H1 (cell line): ENCODE measurements at regions not wholly inside any gene's neighbourhood (a gene's known extent, or its start where the extent isn't known, plus 50 kb on each side); places are given as distances from the start of the nearest gene placed in this dataset.

Experiments
- CTCF ChIA-PET: fragments of 300-600 bp; sonication (Branson Sonifier 250); formaldehyde crosslinking; loops from one replicate; lab custom pipeline; 2021; ENCODE audit not compliant: partially characterized antibody; lab: Charles Lee
- POLR2A ChIA-PET: fragments of 300-600 bp; sonication (Branson Sonifier 250); formaldehyde crosslinking; loops from one replicate; lab custom pipeline; 2021; ENCODE audit warnings: inconsistent platforms; ENCODE audit not compliant: partially characterized antibody; lab: Charles Lee
- DNase-seq, 2 experiments: peaks; one replicate each; pipeline versions ENCODE4 v3.0.0 to v3.0.0-alpha.2; 2010 to 2022; ENCODE audit warnings: low spot score in 2 of 2, low read depth in 1 of 2, mixed read lengths in 1 of 2
- FAIRE-seq: peaks from 2 replicates; lab custom pipeline; 2011; peaks lifted over from hg19 to GRCh38; lab: Jason Lieb, UNC
- H2AFZ ChIP-seq: 2 replicates; pipeline ENCODE4 v1.8.1; 2012; ENCODE audit warnings: low read length, inconsistent platforms
- H2AK5ac ChIP-seq: 2 replicates; pipeline ENCODE4 v1.6.1; 2013; ENCODE audit warnings: low read depth, low read length
- H2BK120ac ChIP-seq: replicated peaks from 2 replicates; pipeline ENCODE3; 2013; ENCODE audit warnings: low read depth, low read length, inconsistent platforms
- H2BK12ac ChIP-seq: 2 replicates; pipeline ENCODE4 v1.6.1; 2013; ENCODE audit warnings: low read depth, low read length
- H2BK15ac ChIP-seq: 2 replicates; pipeline ENCODE4 v1.6.1; 2013; ENCODE audit warnings: low read length
- H2BK20ac ChIP-seq: 2 replicates; pipeline ENCODE4 v1.6.1; 2013; ENCODE audit warnings: low read length
- H2BK5ac ChIP-seq: 2 replicates; pipeline ENCODE4 v1.6.1; 2013; ENCODE audit warnings: low read depth, low read length
- H3K14ac ChIP-seq: 2 replicates; pipeline ENCODE4 v1.6.1; 2013; ENCODE audit warnings: inconsistent platforms; ENCODE audit not compliant: insufficient read length
- H3K18ac ChIP-seq: 2 replicates; pipeline ENCODE4 v1.6.1; 2013; ENCODE audit warnings: low read length; ENCODE audit errors: extremely low read depth
- H3K23ac ChIP-seq: 2 replicates; pipeline ENCODE4 v1.6.1; 2013; ENCODE audit warnings: inconsistent platforms; ENCODE audit not compliant: insufficient read length
- H3K23me2 ChIP-seq: 2 replicates; pipeline ENCODE4 v1.6.1; 2013; ENCODE audit warnings: low read depth, low read length
- H3K27ac ChIP-seq: 2 replicates; pipeline ENCODE4 v1.6.1; 2011; ENCODE audit warnings: low read depth, low read length, inconsistent platforms
- H3K27me3 ChIP-seq, 4 experiments: replicated peaks in 1 of 4; 1 replicate in 1 of 4; 2 replicates in 3 of 4; pipeline versions ENCODE4 v1.6.1 to v1.8.1; 2011 to 2013; ENCODE audit warnings: low read length in 3 of 4, mild to moderate bottlenecking in 3 of 4, inconsistent platforms in 2 of 4, mixed read lengths in 2 of 4, moderate library complexity in 1 of 4; ENCODE audit not compliant: control insufficient read depth in 3 of 4, insufficient read depth in 3 of 4; ENCODE audit errors: extremely low read depth in 1 of 4
- H3K36me3 ChIP-seq, 4 experiments: 2 replicates each; pipeline versions ENCODE4 v1.6.1 to v1.8.1; 2011 to 2013; ENCODE audit warnings: mild to moderate bottlenecking in 4 of 4, low read length in 3 of 4, moderate library complexity in 2 of 4, control low read depth in 1 of 4, inconsistent platforms in 1 of 4; ENCODE audit not compliant: insufficient read depth in 4 of 4, control insufficient read depth in 2 of 4
- H3K4ac ChIP-seq: replicated peaks from 2 replicates; pipeline ENCODE3; 2013; ENCODE audit warnings: low read length, low read depth, mixed read lengths, inconsistent platforms; ENCODE audit not compliant: insufficient read length
- H3K4me1 ChIP-seq, 4 experiments: replicated peaks in 1 of 4; 1 replicate in 1 of 4; 2 replicates in 3 of 4; pipeline versions ENCODE4 v1.6.1 to v1.8.1; 2011 to 2013; ENCODE audit warnings: low read length in 3 of 4, inconsistent platforms in 2 of 4, mixed read lengths in 1 of 4; ENCODE audit not compliant: insufficient read depth in 4 of 4, control insufficient read depth in 3 of 4
- H3K4me2 ChIP-seq, 2 experiments: 2 replicates each; pipeline versions ENCODE4 v1.6.1 to v1.8.1; 2011 to 2013; ENCODE audit warnings: low read depth in 2 of 2, low read length in 2 of 2, control low read depth in 1 of 2, inconsistent platforms in 1 of 2, mild to moderate bottlenecking in 1 of 2; ENCODE audit not compliant: insufficient read depth in 1 of 2
- H3K4me3 ChIP-seq, 4 experiments: fragments of 200-600, 300-600 bp in 1 of 4; sonication (generic), shearing (Covaris generic), sonication (Bioruptor Twin) in 1 of 4; 2 replicates each; pipeline versions ENCODE4 v1.5.1 to v1.8.1; 2011 to 2016; ENCODE audit warnings: low read length in 4 of 4, low read depth in 3 of 4, control low read depth in 2 of 4, inconsistent platforms in 2 of 4, mild to moderate bottlenecking in 2 of 4, mixed read lengths in 1 of 4, moderate library complexity in 1 of 4; ENCODE audit not compliant: insufficient read depth in 2 of 4; ENCODE audit errors: extremely low read depth in 1 of 4
- H3K56ac ChIP-seq: replicated peaks from 2 replicates; pipeline ENCODE3; 2013; ENCODE audit warnings: low read depth, mild to moderate bottlenecking, mixed read lengths, low read length, inconsistent platforms; ENCODE audit not compliant: insufficient read length
- H3K79me1 ChIP-seq: 2 replicates; pipeline ENCODE4 v1.6.1; 2013; ENCODE audit warnings: low read depth, low read length, control low read depth
- H3K79me2 ChIP-seq, 2 experiments: 2 replicates each; pipeline versions ENCODE4 v1.6.1 to v1.8.1; 2012 to 2013; ENCODE audit warnings: low read length in 2 of 2, mild to moderate bottlenecking in 2 of 2, inconsistent platforms in 1 of 2; ENCODE audit not compliant: insufficient read depth in 2 of 2, control insufficient read depth in 1 of 2
- H3K9ac ChIP-seq, 4 experiments: replicated peaks in 1 of 4; 1 replicate in 1 of 4; 2 replicates in 3 of 4; pipeline versions ENCODE4 v1.6.1 to v1.8.1; 2011 to 2013; ENCODE audit warnings: low read depth in 3 of 4, low read length in 3 of 4, control low read depth in 2 of 4, mild to moderate bottlenecking in 2 of 4, moderate library complexity in 2 of 4, inconsistent platforms in 1 of 4; ENCODE audit errors: extremely low read depth in 1 of 4
- H3K9me3 ChIP-seq, 2 experiments: 2 replicates each; pipeline versions ENCODE4 v1.6.1 to v1.8.1; 2012 to 2013; ENCODE audit warnings: mild to moderate bottlenecking in 2 of 2, moderate library complexity in 2 of 2, control low read depth in 1 of 2, inconsistent platforms in 1 of 2, low read depth in 1 of 2, low read length in 1 of 2, mixed read lengths in 1 of 2; ENCODE audit not compliant: insufficient read depth in 2 of 2
- H4K20me1 ChIP-seq, 2 experiments: replicated peaks in 1 of 2; 2 replicates each; pipeline versions ENCODE3 to v1.8.1; 2011 to 2013; ENCODE audit warnings: inconsistent platforms in 2 of 2, low read length in 2 of 2, mild to moderate bottlenecking in 1 of 2; ENCODE audit not compliant: insufficient read depth in 2 of 2, control insufficient read depth in 1 of 2
- H4K5ac ChIP-seq: 2 replicates; pipeline ENCODE4 v1.6.1; 2013; ENCODE audit warnings: low read length, low read depth, mixed read lengths, inconsistent platforms; ENCODE audit not compliant: insufficient read length
- H4K8ac ChIP-seq: 2 replicates; pipeline ENCODE4 v1.8.0; 2013; ENCODE audit warnings: mild to moderate bottlenecking, moderate library complexity, low read length, inconsistent platforms; ENCODE audit not compliant: insufficient read depth; ENCODE audit errors: extremely low read depth
- H4K91ac ChIP-seq: replicated peaks from 2 replicates; pipeline ENCODE3; 2013; ENCODE audit warnings: low read length, mixed read lengths, inconsistent platforms; ENCODE audit not compliant: insufficient read length
- EP300 ChIP-seq, 2 experiments: IDR thresholded peaks; 1 replicate in 1 of 2; 2 replicates in 1 of 2; pipeline ENCODE4 v1.6.1; 2011 to 2012; ENCODE audit warnings: low read depth in 2 of 2, low read length in 2 of 2, mild to moderate bottlenecking in 2 of 2, borderline replicate concordance in 1 of 2, inconsistent platforms in 1 of 2, moderate library complexity in 1 of 2
- TCF12 ChIP-seq: IDR thresholded peaks from 2 replicates; pipeline ENCODE4 v1.6.1; 2011; ENCODE audit warnings: low read depth, mild to moderate bottlenecking, low read length
- WGBS, 2 experiments: shearing (Covaris generic) in 1 of 2; methylation state at CpG; one replicate each; pipeline versions ENCODE4 v1.1.6 to v1.1.7; 2013 to 2015; ENCODE audit warnings: low lambda C conversion rate in 2 of 2, mixed read lengths in 2 of 2, inconsistent platforms in 1 of 2, low coverage in 1 of 2, missing lambda C conversion rate in 1 of 2; ENCODE audit not compliant: insufficient replicate concordance in 2 of 2, insufficient coverage in 1 of 2, insufficient read length in 1 of 2; ENCODE audit errors: extremely low coverage in 1 of 2, missing lambda C conversion rate in 1 of 2; 5-methylcytosine and 5-hydroxymethylcytosine counted together

DNA sequence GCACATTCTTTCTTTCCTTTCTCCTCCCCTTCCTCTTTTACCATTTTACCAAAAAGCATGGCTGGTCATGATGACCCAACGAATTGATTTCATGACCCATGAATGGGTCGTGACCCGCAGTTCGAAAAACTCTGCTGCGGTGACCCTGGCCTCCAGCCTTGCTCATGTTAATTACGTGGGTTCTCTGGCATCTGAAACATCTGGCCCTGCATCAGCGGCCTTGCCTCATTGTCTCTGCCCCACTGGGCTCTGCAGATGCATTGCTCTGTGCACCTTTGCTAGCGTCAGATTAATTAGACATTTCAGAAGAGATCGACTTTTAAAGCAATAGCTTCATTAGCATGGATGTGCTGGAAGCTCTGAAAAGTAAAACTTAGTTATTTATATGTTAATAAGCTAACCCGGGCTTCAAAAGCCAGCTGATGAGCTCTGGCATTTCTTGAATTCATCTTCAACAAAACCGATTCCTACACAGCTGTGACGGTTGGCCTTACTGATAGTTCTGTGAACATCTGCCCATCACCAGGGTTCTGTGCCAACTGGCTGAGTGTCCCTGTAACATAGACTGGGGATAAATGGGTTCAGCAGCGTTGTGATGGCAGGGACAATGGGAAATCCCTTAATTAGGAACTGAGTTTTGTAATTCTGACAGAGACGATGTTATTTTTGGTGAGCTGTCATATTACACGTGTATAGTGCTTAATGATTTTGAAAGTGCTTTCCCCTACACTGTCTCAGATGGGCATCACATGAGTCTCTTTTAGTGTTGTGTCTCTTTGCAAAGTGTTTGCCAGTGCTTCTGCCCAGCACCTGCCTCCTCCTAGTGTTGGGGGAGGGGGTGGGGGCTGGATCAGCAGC lies 225.9 kb upstream of the EEF2KMT start:
- Histone ChIP-seq H3K79me2 (no peaks in the 10 kb centered on the region), H4K20me1 (no peaks in the 10 kb centered on the region)
- peak; percentile 46 to 53 for DNase-seq

More for the DNA sequence above, 225.9 kb upstream of the EEF2KMT start:
- no peak overlapping the region for H3K9ac ChIP-seq
- no peak for FAIRE-seq
- no peak overlapping the region for H3K4ac ChIP-seq
- H2BK12ac ChIP-seq: peak overlapping the region; percentile 20
- POLR2A ChIA-PET: interaction anchor here (0.8 to 1.0 kb wide), 2 partner anchors 19 to 48 kb away, joined by 3 read pairs; no protein-coding TSS in a partner anchor
- peak overlapping the region; percentile 27 to 65 for H3K4me2 ChIP-seq
- H2AK5ac ChIP-seq: no peak overlapping the region
- peaks cover 0 to 1% (median 0%) of the 10 kb centered on the region in 4 experiments; a peak in 2 of 7 replicates for H3K27me3 ChIP-seq
- H2AFZ ChIP-seq: no peak overlapping the region
- H3K27ac ChIP-seq: peak overlapping the region; percentile 11; the same call in 1 of the 2 replicates
- H2BK5ac ChIP-seq: no peak overlapping the region; the same call in 1 of the 2 replicates
- CTCF ChIA-PET: interaction anchor here (0.6 kb wide), 1 partner anchor 8 kb away, joined by 3 read pairs; no protein-coding TSS in a partner anchor
- H3K23me2 ChIP-seq: no peaks in the 10 kb centered on the region; the same call in 1 of the 2 replicates
- H4K5ac ChIP-seq: no peak overlapping the region
- TF ChIP-seq TCF12 (0 out of 2 replicates have a peak, but pooled peaks have one; percentile 50), EP300 (IDR thresholded peaks at IDR 0.05; ENCODE audit: borderline replicate concordance in 1 of 2, low read depth in 2 of 2, low read length in 2 of 2) (no peak)
- H2BK20ac ChIP-seq: no peak overlapping the region
- peaks cover 0 to 3% of the 10 kb centered on the region in 2 experiments; a peak in 1 of 4 replicates for H3K9me3 ChIP-seq
- 40% methylated on average over 15 of the region's 15 CpGs; no CpG with 5 or more reads in 1 of the 2 experiments for WGBS, 2 experiments
- no peak overlapping the region for H3K56ac ChIP-seq
- no peaks in the 10 kb centered on the region for H3K36me3 ChIP-seq
- H3K4me1 ChIP-seq: peaks cover 8 to 16% (median 14%) of the 10 kb centered on the region in 4 experiments
- no peak overlapping the region for H2BK15ac ChIP-seq
- H3K4me3 ChIP-seq: peak overlapping the region in 1 of 4 experiments; percentile 8; a peak in 1 of 8 replicates
- H4K8ac ChIP-seq: no peak overlapping the region
- H4K91ac ChIP-seq: no peak overlapping the region
- H3K23ac ChIP-seq: no peak overlapping the region
- no peak overlapping the region for H3K14ac ChIP-seq
- H3K79me1 ChIP-seq: no peaks in the 10 kb centered on the region
- no peak overlapping the region for H3K18ac ChIP-seq
- H2BK120ac ChIP-seq: no peak overlapping the region
